ENCODE measurements at regions not wholly inside any gene's neighbourhood (a gene's known extent, or its start where the extent isn't known, plus 50 kb on each side); places are given as distances from the start of the nearest gene placed in this dataset.

DNA sequence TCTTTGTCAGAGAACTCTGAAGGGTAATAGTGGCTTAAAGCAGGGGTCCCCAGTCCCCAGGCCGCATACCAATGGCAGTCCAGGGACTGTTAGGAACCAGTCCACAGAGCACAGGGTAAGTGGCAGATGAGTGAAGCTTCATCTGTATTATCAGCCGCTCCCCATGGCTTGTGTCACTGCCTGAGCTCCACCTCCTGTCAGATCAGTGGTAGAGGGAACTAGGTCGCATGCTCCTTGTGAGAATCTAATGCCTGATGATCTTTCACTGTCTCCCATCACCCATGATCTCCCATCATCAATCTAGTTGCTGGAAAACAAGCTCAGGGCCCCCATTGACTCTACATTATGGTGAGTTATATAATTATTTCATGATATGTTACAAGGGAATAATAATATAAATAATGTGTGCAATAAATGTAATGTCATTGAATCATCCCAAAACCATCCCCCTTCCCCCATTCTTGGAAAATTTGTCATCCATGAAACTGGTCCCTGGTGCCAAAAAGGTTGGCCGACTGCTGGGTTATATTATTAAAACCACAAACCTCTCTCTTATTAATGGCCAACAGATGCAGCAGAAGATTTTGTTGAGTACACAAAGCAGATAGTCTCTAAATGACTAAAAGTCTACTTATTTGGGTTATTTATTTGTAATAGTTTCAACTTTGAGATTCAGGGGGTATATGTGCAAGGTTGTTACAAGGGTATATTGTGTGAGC, 782.7 kb downstream of the CDH11 start:
- no peak for DNase-seq
- Histone ChIP-seq H3K4me1 (no peaks in the 10 kb centered on the region), H3K9me3 (no peaks in the 10 kb centered on the region), H3K36me3 (no peaks in the 10 kb centered on the region), H3K27me3 (no peaks in the 10 kb centered on the region), H3K27ac (no peak overlapping the region), H3K4me3 (no peak overlapping the region)
- intact Hi-C loops (cut with DNase I; ENCODE audit: low total_unique reads) = no loop called here
- TF ChIP-seq, protein P1, sequence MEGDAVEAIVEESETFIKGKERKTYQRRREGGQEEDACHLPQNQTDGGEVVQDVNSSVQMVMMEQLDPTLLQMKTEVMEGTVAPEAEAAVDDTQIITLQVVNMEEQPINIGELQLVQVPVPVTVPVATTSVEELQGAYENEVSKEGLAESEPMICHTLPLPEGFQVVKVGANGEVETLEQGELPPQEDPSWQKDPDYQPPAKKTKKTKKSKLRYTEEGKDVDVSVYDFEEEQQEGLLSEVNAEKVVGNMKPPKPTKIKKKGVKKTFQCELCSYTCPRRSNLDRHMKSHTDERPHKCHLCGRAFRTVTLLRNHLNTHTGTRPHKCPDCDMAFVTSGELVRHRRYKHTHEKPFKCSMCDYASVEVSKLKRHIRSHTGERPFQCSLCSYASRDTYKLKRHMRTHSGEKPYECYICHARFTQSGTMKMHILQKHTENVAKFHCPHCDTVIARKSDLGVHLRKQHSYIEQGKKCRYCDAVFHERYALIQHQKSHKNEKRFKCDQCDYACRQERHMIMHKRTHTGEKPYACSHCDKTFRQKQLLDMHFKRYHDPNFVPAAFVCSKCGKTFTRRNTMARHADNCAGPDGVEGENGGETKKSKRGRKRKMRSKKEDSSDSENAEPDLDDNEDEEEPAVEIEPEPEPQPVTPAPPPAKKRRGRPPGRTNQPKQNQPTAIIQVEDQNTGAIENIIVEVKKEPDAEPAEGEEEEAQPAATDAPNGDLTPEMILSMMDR (IDR thresholded peaks at IDR 0.05) = no peak

DNA sequence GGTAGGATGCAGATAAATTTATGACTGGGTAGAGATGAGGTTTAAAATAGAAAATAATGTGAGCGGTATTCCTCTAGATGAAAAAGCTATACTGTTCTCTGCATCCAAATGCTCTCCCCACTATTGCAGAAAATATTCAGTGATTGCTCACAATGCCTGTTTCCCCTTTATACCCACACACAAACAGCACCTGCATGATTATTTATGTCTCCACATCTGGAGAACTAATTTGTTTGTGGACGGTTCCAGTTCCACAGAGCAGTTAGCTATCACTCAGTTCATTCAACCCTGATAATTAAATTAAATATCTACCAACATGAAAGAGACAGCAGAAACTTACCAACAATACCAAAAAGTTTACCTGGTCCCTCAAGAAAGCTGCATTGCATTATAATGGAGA, 800.0 kb downstream of the CDH11 start:
- H3K36me3 ChIP-seq = no peaks in the 10 kb centered on the region
- no peak for DNase-seq
- TF ChIP-seq, protein P1 (IDR thresholded peaks at IDR 0.05) = no peak
- H3K27ac ChIP-seq = no peak overlapping the region
- no peaks in the 10 kb centered on the region for H3K4me1 ChIP-seq
- H3K27me3 ChIP-seq = no peaks in the 10 kb centered on the region
- intact Hi-C loops (cut with DNase I; ENCODE audit: low total_unique reads) = no loop called here
- no peak overlapping the region for H3K4me3 ChIP-seq
- no peaks in the 10 kb centered on the region for H3K9me3 ChIP-seq

DNA sequence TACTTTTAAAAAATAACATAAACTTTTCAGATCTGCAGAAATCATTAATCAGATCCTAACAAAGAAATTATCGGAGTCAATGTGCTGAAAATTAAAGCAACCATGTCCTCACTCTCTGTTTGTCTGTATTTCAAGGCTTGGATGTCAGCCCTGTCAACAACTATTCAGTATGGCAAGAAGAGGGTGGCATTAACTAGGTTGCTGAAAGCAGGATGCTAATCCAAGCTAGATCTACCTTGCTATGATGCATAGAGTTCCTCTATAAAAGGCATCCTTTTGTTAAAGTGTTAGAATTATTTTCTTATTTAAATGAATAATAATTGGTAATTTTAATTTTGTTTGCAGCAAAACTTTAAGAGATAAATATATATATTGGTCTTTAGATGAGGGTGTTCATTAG, 800.8 kb downstream of the CDH11 start:
- no peaks in the 10 kb centered on the region for H3K4me1 ChIP-seq
- H3K9me3 ChIP-seq = no peaks in the 10 kb centered on the region
- intact Hi-C loops (cut with DNase I; ENCODE audit: low total_unique reads) = no loop called here
- H3K36me3 ChIP-seq = no peaks in the 10 kb centered on the region
- H3K27me3 ChIP-seq = no peaks in the 10 kb centered on the region
- no peak for DNase-seq
- H3K4me3 ChIP-seq = no peak overlapping the region
- H3K27ac ChIP-seq = no peak overlapping the region
- TF ChIP-seq, protein P1 (IDR thresholded peaks at IDR 0.05) = no peak

DNA sequence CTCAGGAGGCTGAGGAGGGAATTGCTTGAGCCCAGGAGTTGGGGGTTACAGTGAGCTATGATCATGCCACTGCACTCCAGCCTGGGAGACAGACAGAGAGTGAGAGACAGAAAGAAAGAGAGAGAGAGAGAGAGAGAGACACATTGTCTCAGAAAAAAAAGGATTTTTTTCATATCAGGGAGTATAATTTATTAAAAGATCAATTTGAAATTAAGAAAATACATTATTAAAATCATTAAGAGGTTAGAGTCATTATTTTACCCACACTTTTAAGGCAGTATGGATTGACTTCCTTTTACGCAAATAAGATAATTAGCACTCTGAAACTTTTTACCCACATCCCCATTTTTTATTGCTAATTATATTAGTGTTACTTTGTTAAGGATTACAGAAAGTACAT, 804.3 kb downstream of the CDH11 start:
- DNase-seq = no peak
- H3K4me3 ChIP-seq = no peak overlapping the region
- TF ChIP-seq, protein P1 (IDR thresholded peaks at IDR 0.05) = no peak
- intact Hi-C loops (cut with DNase I; ENCODE audit: low total_unique reads) = no loop called here
- H3K27ac ChIP-seq = no peak overlapping the region
- no peaks in the 10 kb centered on the region for H3K27me3 ChIP-seq
- no peaks in the 10 kb centered on the region for H3K9me3 ChIP-seq
- H3K4me1 ChIP-seq = no peaks in the 10 kb centered on the region
- H3K36me3 ChIP-seq = no peaks in the 10 kb centered on the region

DNA sequence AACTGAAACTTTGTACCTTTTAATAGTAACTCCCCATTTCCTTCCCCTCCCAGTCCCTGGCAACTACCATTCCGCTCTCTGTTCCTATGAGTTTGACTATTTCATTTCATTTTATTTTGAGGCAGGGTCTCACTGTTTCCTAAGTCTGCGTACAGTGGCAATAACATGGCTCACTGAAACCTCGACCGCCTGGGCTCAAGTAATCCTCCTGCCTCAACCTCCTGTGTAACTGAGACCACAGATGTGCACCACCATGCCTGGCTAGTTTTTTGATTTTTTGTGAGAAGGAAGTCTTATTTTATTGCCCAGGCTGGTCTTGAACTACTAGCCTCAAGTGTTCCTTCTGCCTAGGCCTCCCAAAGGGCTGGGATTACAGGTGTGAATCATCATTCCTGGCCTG, 808.1 kb downstream of the CDH11 start:
- intact Hi-C loops (cut with DNase I; ENCODE audit: low total_unique reads) = no loop called here
- Histone ChIP-seq H3K36me3 (no peaks in the 10 kb centered on the region), H3K4me1 (no peaks in the 10 kb centered on the region)

More for the DNA sequence above, 808.1 kb downstream of the CDH11 start:
- Histone ChIP-seq H3K27ac (no peak overlapping the region), H3K27me3 (no peaks in the 10 kb centered on the region), H3K9me3 (peaks cover 0 to 9% (median 0%) of the 10 kb centered on the region in 3 donors), H3K4me3 (no peak overlapping the region)
- TF ChIP-seq, protein P1 (IDR thresholded peaks at IDR 0.05) = no peak
- DNase-seq = no peak

All from tibial artery (tissue), 4 donors.